Common myeloid progenitor, CD34-positive (primary cell): ENCODE measurements at regions not wholly inside any gene's neighbourhood (a gene's known extent, or its start where the extent isn't known, plus 50 kb on each side); places are given as distances from the start of the nearest gene placed in this dataset.

Experiments
- CTCF ChIA-PET: fragments of 350-600 bp; sonication (Branson Sonifier 250); formaldehyde crosslinking; loops from one replicate; lab custom pipeline; 2021; ENCODE audit warnings: antibody characterized with exemption; lab: Charles Lee
- POLR2A ChIA-PET: fragments of 350-600 bp; sonication (Branson Sonifier 250); formaldehyde crosslinking; loops from one replicate; lab custom pipeline; 2021; ENCODE audit warnings: antibody characterized with exemption; lab: Charles Lee
- DNase-seq, 3 donors: peaks; one replicate each; pipeline versions ENCODE4 v3.0.0 to v3.0.0-alpha.2; 2013
- H3K27ac ChIP-seq, 2 experiments: 1 replicate in 1 of 2; 2 replicates in 1 of 2; pipeline ENCODE4 v1.7.0; 2013; ENCODE audit warnings: inconsistent platforms in 2 of 2, low read length in 2 of 2, mild to moderate bottlenecking in 2 of 2, low read depth in 1 of 2, moderate library complexity in 1 of 2; ENCODE audit not compliant: severe bottlenecking in 2 of 2, insufficient read depth in 1 of 2, poor library complexity in 1 of 2
- H3K27me3 ChIP-seq, 5 experiments: replicated peaks in 2 of 5; 1 replicate in 3 of 5; 2 replicates in 2 of 5; pipeline versions ENCODE4 v1.6.1 to v1.7.0; 2013; ENCODE audit warnings: low read length in 4 of 5, mild to moderate bottlenecking in 2 of 5, moderate library complexity in 2 of 5, inconsistent platforms in 1 of 5; ENCODE audit not compliant: insufficient read depth in 5 of 5, control insufficient read depth in 4 of 5
- H3K36me3 ChIP-seq, 4 experiments: 1 replicate in 2 of 4; 2 replicates in 2 of 4; pipeline versions ENCODE4 v1.6.1 to v1.7.0; 2013; ENCODE audit warnings: low read length in 3 of 4, control low read depth in 1 of 4, mild to moderate bottlenecking in 1 of 4; ENCODE audit not compliant: control insufficient read depth in 4 of 4, insufficient read depth in 4 of 4
- H3K4me1 ChIP-seq, 4 experiments: 1 replicate in 3 of 4; 2 replicates in 1 of 4; pipeline versions ENCODE4 v1.6.1 to v1.7.1; 2013; ENCODE audit warnings: low read length in 3 of 4, mild to moderate bottlenecking in 3 of 4, control low read depth in 1 of 4, inconsistent platforms in 1 of 4, moderate library complexity in 1 of 4; ENCODE audit not compliant: control insufficient read depth in 4 of 4, insufficient read depth in 4 of 4; ENCODE audit errors: control extremely low read depth in 1 of 4
- H3K4me3 ChIP-seq, 7 experiments: 1 replicate in 4 of 7; 2 replicates in 3 of 7; pipeline versions ENCODE4 v1.5.1 to v1.7.0; 2013; ENCODE audit warnings: mild to moderate bottlenecking in 7 of 7, low read length in 6 of 7, moderate library complexity in 6 of 7, inconsistent platforms in 2 of 7, low read depth in 2 of 7, control low read depth in 1 of 7; ENCODE audit not compliant: insufficient read depth in 4 of 7, control insufficient read depth in 1 of 7; ENCODE audit errors: extremely low read depth in 1 of 7
- H3K9me3 ChIP-seq, 5 experiments: 1 replicate in 4 of 5; 2 replicates in 1 of 5; pipeline versions ENCODE4 v1.6.1 to v1.7.1; 2013; ENCODE audit warnings: low read length in 4 of 5, mild to moderate bottlenecking in 2 of 5, inconsistent platforms in 1 of 5, low read depth in 1 of 5, moderate library complexity in 1 of 5; ENCODE audit not compliant: control insufficient read depth in 4 of 5, insufficient read depth in 2 of 5; ENCODE audit errors: control extremely low read depth in 1 of 5
- WGBS: methylation state at CpG from one replicate; pipeline ENCODE4 v1.1.5; 2013; ENCODE audit not compliant: insufficient coverage; 5-methylcytosine and 5-hydroxymethylcytosine counted together

- POLR2A ChIA-PET: no interaction called here
- DNase-seq: no peak
- 90% methylated on average over 6 of the region's 6 CpGs for WGBS
- Histone ChIP-seq H3K9me3 (no peaks in the 10 kb centered on the region), H3K4me1 (peaks cover 0 to 19% (median 5%) of the 10 kb centered on the region in 4 experiments), H3K27me3 (no peaks in the 10 kb centered on the region), H3K4me3 (no peak overlapping the region), H3K27ac (no peak overlapping the region), H3K36me3 (no peaks in the 10 kb centered on the region)
- CTCF ChIA-PET: no interaction called here
Measured at GRCh38 chr20:24817351-24817750, 131.7 kb upstream of the CST7 start.

GRCh38 chr20:24818056-24818455 is 131.0 kb upstream of the CST7 start:
- H3K27me3 ChIP-seq: no peaks in the 10 kb centered on the region
- POLR2A ChIA-PET: no interaction called here

DNA sequence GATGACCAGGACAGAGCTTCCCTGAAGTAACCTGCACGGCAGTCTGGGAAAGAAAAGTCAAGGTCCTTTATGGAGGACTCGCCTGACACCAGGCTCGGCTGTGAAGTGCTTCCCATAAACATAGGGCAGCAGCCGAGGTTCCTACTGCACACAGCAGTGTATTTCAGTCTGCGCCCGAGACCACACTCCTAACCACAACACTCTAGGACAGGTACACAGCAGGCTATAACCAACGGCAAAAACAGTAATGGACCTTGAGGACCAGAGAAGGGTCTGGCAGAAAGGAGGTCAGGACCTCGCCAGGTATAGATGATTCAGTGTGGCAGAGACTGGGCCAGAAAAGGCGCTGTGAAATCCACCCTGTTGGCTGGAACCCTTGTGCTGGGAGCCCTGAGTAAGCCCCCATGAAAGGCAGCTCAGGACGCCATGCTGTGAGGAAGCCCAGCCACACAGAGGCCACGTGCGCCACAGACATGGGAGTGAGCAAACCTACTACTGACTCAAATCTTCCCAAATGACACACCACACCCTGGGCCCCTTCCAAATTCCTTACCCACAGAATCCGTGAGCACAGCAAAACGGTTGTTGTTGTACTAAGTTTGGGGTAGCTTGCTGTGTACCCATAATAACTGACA is 129.6 kb upstream of the CST7 start:
- H3K4me1 ChIP-seq: peaks cover 0 to 16% (median 5%) of the 10 kb centered on the region in 4 experiments
- 98% methylated on average over 10 of the region's 14 CpGs for WGBS
- no peak overlapping the region for H3K27ac ChIP-seq
- ChIA-PET CTCF (no interaction called here), POLR2A (no interaction called here)
- no peaks in the 10 kb centered on the region for H3K27me3 ChIP-seq
- no peak for DNase-seq
- H3K36me3 ChIP-seq: no peaks in the 10 kb centered on the region
- H3K4me3 ChIP-seq: no peak overlapping the region
- H3K9me3 ChIP-seq: no peaks in the 10 kb centered on the region

More at GRCh38 chr20:24818056-24818455, 131.0 kb upstream of the CST7 start:
- Histone ChIP-seq H3K4me3 (no peak overlapping the region), H3K9me3 (no peaks in the 10 kb centered on the region), H3K36me3 (no peaks in the 10 kb centered on the region), H3K4me1 (peaks cover 0 to 18% (median 5%) of the 10 kb centered on the region in 4 experiments), H3K27ac (no peak overlapping the region)
- CTCF ChIA-PET: no interaction called here
- no peak for DNase-seq
- 97% methylated on average over 4 of the region's 5 CpGs for WGBS

DNA sequence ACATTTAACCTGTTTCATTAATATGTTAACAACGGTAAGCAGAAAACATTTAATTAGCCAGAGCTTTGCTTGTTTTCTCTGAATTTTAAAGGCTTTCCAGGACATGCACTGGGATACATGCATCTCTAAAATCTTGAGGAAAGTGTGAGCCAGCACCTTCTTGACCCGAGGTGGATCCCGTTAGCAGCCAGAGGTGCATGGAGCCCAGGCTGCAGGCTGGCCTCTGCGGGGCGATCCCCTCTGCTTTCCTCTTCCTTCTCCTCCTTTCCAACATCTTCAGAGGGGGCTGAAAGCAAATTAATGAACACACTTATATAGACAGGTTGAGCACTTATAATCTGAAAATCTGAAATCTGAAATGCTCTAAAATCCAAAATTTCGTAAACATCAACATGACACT is 128.7 kb upstream of the CST7 start:
- Histone ChIP-seq H3K27me3 (no peaks in the 10 kb centered on the region), H3K4me1 (peaks cover 0 to 16% (median 5%) of the 10 kb centered on the region in 4 experiments), H3K36me3 (no peaks in the 10 kb centered on the region), H3K27ac (no peak overlapping the region), H3K4me3 (no peak overlapping the region), H3K9me3 (no peaks in the 10 kb centered on the region)
- CTCF ChIA-PET: no interaction called here
- POLR2A ChIA-PET: no interaction called here
- 100% methylated on average over 1 of the region's 6 CpGs for WGBS
- DNase-seq: no peak

DNA sequence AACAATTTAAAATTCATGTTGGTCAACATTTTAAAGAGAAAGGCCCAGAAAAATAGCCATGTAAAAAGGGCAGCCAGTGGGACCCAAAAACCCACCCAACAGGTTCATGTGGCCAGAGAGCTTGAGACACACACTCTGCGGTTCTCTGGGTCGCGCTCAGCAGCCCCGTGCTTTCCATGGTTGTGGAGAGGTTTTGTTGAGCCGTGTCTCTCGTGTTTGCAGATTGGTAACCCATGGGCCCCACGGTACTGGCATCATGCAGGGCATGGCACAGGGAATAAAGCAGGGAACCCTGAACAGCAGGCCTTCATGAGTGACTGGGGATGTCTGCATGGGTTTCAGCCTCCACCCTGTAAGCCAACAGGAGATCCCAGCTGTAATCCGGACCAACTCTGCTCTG is 127.7 kb upstream of the CST7 start:
- POLR2A ChIA-PET: no interaction called here
- 99% methylated on average over 8 of the region's 8 CpGs for WGBS

DNA sequence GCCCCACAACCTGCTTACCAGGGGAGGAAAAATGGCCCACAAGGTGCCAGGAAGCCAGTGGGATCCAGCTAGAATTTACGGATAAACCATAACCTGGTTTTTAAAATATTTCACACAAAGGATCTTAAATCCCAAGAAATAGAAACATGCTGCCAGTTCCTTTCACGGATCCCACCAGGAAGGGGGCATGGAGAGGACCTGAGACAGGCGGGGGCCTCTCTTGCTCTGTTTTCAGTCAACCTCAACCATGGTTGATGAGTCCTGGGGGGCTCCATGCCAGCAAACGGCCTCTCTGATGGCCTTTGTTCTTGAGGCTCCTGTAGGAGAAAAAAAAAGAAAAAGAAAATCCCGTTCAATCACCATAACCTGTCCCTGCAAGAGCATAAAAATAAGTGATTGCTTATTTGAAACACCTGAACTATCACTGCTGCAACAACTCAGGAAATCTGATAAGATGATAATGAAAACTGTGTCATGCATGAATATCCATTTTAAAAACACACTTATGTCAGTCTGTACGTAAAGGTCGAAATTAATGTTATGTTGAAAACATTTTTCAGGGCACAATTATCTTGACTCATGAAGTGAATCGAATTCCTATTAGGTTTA is 125.8 kb upstream of the CST7 start:
- POLR2A ChIA-PET: no interaction called here
- H3K4me3 ChIP-seq: no peak overlapping the region
- H3K27ac ChIP-seq: no peak overlapping the region
- no peak for DNase-seq
- CTCF ChIA-PET: no interaction called here
- H3K9me3 ChIP-seq: no peaks in the 10 kb centered on the region
- no peaks in the 10 kb centered on the region for H3K27me3 ChIP-seq
- no peaks in the 10 kb centered on the region for H3K4me1 ChIP-seq
- 97% methylated on average over 5 of the region's 8 CpGs for WGBS
- no peaks in the 10 kb centered on the region for H3K36me3 ChIP-seq

More for the DNA sequence above, 127.7 kb upstream of the CST7 start:
- H3K27me3 ChIP-seq: no peaks in the 10 kb centered on the region
- no peak overlapping the region for H3K27ac ChIP-seq
- no peaks in the 10 kb centered on the region for H3K36me3 ChIP-seq
- no peaks in the 10 kb centered on the region for H3K9me3 ChIP-seq
- CTCF ChIA-PET: no interaction called here
- H3K4me1 ChIP-seq: peaks cover 0 to 12% (median 5%) of the 10 kb centered on the region in 4 experiments
- no peak overlapping the region for H3K4me3 ChIP-seq
- DNase-seq: no peak

GRCh38 chr20:24823989-24824693 is 124.9 kb upstream of the CST7 start:
- H3K4me3 ChIP-seq: no peak overlapping the region
- POLR2A ChIA-PET: no interaction called here

More at GRCh38 chr20:24823989-24824693, 124.9 kb upstream of the CST7 start:
- Histone ChIP-seq H3K27me3 (no peaks in the 10 kb centered on the region), H3K36me3 (no peaks in the 10 kb centered on the region), H3K4me1 (no peaks in the 10 kb centered on the region), H3K9me3 (no peaks in the 10 kb centered on the region), H3K27ac (no peak overlapping the region)
- no peak for DNase-seq
- WGBS: 96% methylated on average over 12 of the region's 13 CpGs
- CTCF ChIA-PET: no interaction called here
